ENCODE measurements at regions not wholly inside any gene's neighbourhood (a gene's known extent, or its start where the extent isn't known, plus 50 kb on each side); places are given as distances from the start of the nearest gene placed in this dataset.

DNA sequence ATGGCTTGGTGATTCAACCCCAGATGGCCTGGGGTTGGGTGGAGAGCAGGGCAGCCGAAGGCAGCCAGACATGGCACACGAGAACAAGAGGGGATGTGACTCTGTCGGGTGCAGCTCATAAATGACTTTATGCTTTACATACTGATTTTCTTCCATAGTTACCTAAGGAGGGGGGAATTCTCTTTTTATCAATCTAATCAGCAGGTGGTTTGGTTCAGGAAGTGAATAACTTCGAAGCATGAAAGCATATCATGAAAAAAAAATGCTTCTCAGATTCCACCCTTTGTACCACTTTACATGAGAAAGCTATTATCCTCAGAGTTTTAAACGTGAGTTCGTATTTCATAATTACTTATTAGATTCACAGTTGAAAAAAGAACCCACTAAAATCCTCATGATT, 908.9 kb upstream of the LCORL start:
- no peak for FAIRE-seq

DNA sequence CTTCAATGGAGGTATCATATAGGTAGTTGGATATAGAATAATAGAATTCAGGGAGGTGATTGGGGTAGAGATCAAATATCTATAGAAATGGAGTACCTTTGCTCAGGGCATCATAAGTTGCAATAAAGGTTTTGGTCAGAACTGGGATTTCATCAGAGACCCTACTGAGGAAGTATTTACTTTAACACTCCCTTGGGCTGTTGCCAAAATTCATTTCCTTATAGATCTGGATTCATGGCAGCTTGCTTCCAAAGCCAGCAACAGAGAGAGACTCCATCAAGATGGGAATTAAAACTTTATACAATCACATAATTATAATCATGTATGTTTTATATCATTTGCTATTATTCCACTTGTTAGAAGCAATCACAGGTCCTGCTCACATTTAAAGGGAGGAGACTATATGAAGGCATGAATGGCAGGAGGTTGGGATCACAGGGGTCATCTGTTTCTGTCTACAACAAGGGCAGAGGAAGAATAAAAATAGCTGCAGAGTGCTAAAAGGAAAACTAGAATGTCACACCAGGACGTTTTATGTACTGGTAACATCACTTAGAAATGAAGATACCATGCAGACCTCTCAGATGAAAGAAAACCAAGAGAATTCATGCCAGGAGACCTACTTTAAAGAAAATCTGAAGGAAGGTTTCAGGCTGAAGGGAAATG, 902.1 kb upstream of the LCORL start:
- no peak for FAIRE-seq

DNA sequence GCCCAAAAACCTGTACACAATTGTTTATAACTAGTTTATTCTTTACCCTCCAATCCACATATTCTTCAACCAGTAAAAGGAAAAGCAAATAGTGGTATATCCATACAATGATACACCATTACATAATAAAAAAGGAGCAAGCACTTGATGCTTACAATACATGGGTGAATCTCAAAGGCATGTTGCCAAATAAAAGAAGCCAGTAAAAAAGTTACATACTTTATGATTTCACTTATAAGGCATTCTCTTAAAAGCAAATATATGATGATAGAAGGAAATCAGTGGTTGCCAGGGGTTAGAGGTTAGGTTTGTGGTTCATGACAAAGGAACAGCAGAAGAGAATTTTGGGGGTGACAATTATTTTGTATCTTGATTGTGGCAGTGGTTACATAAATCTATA, 896.1 kb upstream of the LCORL start:
- no peak for FAIRE-seq

DNA sequence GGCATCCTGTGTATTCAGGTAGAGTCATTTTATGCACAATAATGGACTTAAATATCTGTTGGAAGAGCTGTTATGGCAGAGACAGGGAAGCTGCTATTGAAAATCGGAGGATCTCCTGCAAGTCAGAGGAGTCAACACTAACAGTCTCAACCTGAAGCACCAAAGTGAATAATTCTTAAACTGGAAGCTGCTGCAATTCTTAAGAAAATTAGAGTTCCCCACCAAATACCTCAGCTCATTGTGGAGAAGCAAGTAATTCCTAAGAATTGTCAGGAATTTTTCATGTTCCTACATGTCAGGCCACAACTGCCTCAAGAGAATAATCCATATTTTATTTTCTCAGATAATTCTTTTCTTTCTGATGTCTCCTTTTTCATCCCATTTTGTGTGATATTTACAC, 892.6 kb upstream of the LCORL start:
- FAIRE-seq, result no peak

DNA sequence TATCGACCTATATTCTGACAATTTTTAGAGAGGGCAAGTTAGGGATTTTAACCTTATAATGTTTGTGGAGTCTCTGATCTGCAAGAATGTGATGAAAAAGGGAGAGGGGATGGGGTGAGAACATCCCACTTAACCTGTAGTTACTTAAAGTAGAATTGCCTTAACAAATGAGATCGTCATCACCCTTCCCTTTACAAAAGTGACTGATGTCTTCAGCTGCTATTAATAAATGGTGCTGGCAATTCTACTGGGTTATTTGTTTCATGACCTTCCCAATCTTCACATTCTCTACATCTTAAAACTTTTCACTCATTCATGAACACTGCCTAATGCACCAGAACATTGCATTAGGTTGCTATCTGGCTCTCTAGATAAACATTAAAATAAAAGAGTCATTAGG, 873.4 kb upstream of the LCORL start:
- FAIRE-seq, result no peak

DNA sequence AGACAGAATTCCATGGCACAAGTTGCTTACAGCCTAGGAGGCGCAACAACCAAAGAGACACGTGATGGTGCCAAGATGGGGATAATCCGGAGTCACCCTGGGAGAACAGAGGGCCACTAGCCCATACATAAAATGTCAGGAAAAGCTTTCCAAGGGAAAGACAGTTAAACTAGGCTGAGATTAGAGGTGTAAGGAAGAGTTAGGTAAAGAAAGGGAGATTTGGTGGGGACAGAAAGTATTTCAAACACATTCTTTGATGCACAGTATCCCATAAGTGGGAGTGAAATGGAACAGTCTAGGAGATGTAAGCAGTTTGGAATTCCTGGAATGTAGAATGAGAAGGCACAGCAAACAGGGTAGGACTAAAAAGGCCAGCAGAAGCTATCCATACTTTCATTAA, 860.9 kb upstream of the LCORL start:
- no peak for FAIRE-seq

DNA sequence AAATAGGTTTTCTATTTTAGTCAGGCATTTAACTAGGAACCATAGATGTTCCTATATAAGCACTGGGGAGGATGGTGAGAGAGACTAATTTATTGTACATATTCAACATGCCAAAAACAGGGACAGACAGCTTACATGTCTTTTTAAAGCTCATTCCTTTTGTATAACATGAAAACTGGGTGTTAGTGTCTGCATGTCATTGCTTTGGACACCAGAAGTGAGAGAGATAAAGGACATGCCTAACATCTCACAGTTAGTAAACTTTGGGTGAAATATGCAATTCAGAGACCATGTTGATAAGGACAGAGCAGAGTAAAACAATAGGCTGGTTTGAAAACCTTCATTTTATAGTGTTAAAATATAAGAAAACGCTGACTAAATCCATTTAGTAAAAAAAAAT, 860.0 kb upstream of the LCORL start:
- no peak for FAIRE-seq

DNA sequence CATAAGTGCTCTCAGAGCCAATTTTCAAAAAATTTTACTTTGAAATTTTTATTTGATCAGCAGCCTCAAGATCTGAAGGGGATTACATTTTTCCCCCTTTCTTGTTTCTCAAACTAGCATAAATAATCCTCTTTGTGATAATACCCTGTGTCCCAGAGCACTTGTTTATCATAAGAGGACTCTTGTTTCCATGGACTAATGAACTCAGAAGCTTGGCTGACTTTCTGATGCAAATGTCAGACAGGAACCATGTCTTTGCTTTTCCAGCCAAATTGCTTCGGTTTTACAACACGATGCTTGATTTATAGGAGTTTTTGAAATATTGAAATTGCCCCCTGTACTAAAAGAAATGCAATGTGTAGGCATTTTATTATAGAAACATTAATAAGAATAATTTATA, 859.3 kb upstream of the LCORL start:
- FAIRE-seq, result no peak

DNA sequence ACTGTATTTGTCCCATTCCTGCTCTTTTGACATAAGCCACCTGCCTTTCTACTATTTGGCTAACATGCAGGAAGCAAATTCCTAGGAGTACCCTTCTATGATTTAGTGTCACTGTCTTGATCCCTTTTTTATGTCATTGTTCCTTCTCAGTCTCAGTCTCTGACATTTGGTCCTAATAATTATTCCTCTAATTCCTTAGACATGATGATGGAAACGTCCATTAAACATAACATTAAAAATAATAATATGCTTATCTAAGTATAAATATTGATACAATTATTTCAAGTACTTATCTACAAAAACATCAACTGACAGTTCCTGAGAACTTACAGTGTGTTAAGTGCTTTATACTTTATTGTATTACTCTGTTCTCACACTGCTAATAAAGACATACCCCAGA, 857.0 kb upstream of the LCORL start:
- FAIRE-seq, result no peak

DNA sequence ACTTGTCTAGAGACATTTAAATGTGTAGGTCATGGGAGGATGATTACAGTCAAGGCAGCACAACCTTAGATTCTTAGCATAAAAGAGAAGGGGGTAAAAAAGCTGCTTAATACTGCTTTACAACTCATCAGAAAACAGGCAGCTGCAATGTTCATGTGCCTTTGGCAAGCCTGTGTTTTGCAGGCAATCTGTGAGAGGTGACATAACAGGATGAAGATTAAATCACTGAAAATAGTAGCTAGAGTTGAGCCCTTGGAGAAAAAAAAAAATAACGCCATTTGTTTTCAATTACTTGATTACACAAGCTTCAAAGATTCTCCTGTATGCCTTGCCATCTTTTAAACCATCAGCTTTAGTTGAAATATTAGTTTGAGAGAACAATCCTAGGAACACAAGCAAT, 847.6 kb upstream of the LCORL start:
- no peak for FAIRE-seq

DNA sequence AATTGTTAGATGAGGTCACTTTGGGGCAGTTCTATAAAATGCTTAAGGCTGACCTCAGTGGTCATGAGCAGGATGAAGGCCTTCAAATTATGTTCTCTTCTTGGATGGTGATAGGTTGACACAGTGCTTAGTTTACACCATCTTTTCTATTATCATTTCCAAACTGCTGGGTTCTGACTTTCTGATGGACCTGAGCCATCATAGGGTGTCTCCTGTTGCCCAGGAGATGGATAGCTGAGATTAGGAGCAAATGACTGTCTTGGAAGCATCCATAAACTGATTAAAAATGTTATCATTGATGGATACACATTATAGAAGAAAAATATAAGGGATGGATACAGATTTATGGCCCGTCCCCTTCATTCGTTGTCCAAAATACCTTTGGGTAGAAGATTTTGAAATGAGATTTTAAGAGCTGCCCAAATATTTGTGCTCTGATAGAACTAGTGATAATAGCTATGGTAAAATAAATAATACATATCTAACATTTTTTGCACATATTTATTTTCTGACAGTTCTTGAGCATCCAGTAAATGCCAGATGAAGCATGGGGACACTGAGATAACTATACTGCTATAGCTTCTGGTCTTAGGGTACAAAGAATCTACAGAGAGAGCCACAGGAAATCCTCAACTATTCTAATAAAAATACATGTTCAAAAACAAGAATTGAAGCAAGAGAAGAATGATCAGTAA, 839.4 kb upstream of the LCORL start:
- FAIRE-seq, result no peak

DNA sequence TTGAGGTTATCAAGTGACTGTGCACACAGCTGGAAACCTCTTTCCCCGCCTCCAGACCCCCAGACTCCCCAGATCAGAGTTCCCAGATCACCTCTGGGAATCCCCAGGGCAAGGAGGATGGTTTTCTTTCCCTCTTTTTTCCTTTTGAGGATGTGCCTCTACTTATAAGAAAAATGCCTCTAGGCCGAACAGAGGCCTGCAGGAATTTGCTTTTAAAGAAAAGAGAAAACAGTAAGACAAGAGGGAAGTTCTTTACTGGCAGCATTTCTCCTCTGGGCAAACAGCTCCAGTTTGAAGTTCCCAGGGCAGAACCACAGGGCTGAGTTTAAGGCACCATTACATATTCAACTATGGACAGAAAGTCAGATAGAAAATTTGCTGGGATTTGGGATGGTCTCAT, 837.9 kb upstream of the LCORL start:
- no peak for FAIRE-seq

DNA sequence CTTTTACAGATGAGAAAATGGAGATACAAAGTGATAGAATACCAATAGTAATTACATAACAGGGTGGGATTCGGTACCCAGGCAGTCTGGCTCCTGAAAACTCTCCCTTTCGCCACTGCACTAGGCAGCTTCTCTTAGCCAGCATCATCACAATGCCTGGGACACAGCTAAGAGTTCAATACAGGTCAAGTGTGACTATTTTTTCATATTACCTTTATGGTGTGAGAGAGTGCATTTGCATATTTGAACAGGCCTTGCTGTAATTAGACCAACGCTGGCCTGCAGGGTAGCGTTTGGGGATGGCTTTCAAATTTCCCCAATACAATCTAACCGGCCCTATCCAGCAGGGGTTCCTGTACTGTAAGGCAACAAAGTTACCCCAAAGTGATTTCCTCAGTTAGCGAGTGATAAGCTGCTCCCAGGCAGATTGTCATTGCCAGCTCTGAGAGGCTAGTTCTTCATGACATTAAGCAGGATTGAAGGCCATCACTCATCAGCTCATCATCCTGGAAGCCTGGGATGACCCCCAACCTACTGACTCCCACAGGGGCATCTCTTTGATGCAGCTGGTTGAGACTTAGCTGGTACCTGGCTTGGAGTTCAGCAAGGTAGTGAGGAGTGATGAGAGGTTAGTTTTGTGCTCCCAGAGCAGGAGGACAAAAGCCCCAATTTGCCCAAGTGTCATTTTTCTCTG, 836.8 kb upstream of the LCORL start:
- no peak for FAIRE-seq

DNA sequence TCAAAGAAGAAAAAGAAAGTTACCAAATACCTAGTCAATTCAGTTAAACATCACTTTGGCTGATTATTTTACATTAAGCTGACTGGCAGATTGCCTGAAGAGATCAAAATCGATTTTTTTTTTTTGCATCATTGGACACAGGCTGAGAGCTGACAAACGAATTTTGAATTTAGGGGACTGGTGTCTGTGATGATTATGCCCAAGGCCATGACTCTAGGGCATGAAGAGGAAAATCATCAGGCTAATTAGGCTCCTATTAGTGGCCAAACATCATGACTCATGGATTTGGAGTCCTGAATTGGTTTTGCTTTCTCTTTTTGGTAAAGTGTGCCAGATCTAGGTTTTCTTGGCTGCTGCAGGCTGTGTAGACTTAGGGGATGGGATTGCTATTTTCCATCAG, 829.3 kb upstream of the LCORL start:
- FAIRE-seq, result no peak

DNA sequence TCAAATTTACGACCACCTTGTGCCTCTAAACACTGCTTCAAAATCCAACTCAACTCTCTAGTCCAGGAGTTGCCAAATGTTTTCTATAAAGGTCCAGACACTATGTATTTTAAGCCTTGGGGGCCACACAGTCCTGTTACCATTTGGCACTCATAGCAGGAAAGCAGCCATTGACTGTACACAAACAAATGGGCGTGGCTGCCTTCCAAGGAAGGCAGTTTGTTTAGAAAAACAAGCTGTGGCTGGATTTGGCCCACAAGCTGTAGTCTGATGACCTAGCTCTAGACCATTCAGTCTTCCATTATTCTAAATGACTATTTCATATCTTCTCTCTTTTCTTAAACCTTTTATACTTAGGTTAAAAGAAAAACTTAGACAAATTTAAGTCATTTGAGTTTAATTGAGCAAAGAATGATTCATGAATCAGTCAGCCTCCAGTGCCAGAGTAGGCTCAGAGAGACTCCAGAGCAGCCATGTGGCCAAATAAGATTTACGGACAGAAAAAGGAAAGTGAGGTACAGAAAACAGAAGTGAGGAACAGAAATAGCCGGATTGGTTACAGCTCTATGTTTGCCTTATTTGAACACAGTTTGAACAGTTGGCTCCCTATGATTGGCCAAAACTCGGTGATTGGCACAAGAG, 825.8 kb upstream of the LCORL start:
- no peak for FAIRE-seq

DNA sequence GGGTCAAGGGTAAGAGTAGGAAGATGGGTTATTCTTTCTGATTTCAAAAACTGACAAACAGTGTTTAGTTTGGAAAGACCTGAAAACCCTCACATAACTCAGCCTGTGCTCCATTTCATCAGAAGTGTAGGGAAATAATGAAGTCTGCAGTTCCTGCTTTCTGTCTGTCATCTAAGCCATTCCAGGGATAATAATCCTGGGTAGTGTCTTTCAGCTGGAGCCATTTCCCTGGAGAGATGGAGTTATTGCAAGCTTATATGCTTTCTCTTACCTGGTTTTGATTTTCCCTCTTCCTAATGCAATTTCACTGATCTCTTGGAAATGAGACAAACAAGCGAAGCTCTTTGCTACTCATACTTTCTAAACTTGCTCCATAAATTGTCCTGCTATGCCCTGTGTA, 824.8 kb upstream of the LCORL start:
- FAIRE-seq, result no peak

DNA sequence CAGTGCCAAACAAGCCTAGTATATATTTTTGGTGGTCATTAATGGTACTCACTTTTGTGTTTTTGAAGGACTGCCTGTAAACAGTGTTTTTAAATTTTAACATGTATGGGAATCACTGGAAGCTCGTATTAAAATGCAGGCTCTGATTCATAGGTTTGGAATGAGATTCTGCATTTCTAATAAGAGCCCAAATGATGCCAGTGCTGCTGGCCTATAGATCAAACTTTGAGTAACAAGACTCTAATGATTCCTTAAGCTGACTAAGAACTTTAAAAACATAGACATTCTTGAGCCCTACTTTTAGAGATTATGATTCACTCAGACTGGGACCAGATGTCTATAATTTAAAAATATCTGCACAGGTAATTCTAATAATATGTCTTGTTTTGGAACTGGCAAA, 823.2 kb upstream of the LCORL start:
- FAIRE-seq, result no peak

DNA sequence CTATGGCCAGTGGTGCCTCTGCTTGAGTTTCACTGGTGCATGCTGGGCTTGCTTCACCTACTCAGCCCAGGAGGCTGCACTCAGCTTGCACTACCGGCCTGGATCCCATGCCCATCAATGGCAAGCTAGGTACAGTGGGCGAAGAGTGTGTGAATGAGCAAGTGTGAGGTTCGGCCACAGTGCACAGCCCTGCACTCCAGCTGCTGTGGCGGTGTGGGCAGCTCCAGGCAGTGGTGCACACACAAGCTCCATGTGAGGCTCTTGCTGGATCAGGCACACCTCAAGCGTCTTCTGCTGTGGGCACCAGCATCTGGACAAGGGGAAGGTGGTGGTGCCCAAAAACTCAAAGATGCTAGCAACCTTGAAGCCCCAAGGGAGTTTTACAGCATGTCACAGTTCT, 820.9 kb upstream of the LCORL start:
- no peak for FAIRE-seq

DNA sequence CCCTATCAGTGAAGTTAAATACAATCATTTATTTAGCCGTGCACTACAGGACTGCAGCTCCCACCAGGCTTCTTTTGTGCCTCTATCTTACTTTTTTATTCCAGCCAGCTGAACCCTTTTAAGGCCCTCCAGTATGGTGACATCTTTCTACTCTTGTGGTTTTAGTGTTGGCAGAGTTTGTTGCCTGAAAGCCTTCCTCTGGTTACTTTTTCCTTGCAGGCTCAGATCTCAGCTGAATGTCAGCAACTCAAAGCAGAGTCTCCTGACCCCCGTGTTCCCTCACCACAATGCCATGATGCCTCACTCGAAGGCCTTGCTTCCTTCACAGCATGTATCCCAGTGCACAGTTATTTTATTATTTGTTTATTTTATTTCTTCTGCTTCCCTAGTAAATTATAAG, 818.9 kb upstream of the LCORL start:
- FAIRE-seq, result no peak

DNA sequence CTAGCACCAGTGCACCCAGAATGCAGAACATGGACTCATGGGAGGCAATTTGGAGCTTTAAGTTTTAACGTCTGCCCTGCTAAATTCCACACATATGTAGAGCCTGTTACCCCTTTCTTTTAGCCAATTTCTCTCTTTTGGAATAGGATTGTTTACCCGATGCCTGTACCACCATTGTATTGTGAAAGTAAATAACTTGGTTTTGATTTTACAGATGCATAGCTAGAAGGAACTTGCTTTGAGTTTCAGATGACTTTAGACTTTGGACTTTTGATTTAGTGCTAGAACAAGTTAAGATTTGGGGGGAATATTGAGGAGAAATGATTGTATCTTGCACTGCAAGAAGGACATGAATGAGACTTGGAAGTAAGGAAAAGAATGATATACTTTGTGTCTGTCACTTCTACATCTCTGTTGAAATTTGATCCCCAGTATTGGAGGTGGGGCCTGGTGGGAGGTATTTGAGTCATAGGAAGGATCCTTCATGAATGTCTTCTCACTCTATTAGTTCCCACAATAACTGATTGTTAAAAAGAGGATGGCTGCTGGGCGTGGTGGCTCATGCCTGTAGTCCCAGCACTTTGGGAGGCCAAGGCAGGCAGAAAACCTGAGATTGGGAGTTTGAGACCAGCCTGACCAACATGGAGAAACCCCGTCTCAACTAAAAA, 794.8 kb upstream of the LCORL start:
- no peak for FAIRE-seq

DNA sequence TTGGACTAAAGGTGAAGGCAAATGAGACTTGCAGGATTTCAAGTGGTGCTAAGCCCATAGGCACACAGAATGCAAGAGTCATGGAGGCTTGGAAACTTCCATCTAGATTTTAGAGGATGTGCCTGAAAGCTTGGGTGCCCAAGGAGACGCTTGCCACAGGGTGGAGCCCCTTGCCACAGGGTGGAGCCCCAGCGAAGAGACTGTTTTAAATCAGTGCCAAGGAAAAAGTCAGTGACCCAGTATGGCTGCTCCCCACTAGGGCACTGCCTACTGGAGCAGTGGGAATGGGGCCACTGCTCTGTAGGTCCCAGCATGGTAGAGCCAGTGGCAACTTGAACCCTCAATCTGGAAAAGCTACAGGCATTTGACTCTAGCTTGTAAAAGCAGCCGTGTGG, 794.2 kb upstream of the LCORL start:
- no peak for FAIRE-seq

DNA sequence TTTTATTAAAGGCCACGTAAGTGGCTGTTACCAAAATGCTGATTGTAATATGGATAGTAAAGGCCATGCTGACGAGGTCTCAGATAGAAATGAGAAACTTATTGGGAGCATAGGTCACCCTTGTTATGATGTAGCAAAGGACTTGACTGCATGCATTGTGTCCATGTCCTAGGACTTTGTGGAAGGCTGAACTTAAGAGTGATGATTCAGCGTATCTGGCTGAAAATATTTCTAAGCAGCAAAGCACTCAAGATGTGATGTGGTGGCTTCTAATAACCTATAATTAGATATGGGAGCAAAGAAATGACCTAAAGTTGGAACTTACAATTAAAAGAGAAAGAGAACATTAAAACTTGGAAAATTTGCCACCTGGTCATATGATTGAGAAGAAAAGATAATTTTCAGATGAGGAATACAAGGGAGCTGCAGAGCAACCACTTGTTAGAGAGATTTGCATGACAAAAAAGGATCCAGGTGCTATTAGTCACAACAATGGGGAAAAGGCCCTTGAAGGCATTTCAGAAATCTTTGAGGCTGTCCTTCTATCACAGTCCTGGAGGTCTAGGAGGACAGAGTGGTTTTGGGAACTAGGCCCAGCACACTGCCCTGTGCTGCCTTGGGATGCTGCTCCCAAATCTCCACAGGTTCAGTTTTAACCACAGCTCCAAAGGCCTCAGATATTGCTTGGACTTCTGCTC, 793.7 kb upstream of the LCORL start:
- FAIRE-seq, result no peak

DNA sequence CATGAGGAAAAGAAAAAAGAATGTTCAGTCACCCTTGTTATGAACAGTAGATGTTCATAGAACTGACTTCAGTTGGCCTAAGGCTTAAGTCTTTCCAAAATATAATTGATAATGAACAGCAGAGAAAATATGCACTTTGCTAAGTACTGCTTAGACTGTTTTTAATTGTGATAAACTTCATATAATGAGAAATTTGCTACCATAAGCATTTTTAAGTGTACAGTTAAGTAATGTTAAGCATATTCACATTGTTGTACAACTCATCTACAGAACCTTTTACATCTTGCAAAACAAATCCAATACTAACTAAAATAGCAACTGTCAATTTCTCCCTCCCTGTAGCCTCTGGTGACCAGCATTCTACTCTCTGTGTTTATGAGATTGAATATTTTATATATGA, 792.2 kb upstream of the LCORL start:
- FAIRE-seq, result no peak
